Testis (tissue), 2 donors: ENCODE measurements at regions not wholly inside any gene's neighbourhood (a gene's known extent, or its start where the extent isn't known, plus 50 kb on each side); places are given as distances from the start of the nearest gene placed in this dataset.

Experiments used
- DNase-seq: peaks from one replicate; pipeline ENCODE4 v3.0.0-alpha.2; 2019
- H3K27ac ChIP-seq, 2 donors: fragments of 200-600 bp; sonication (generic); one replicate each; pipeline ENCODE4 v1.5.1; 2019
- H3K27me3 ChIP-seq: fragments of 200-600 bp; sonication (generic); one replicate; pipeline ENCODE4 v1.5.1; 2019
- H3K36me3 ChIP-seq: fragments of 200-600 bp; sonication (generic); one replicate; pipeline ENCODE4 v1.5.1; 2017; ENCODE audit warnings: low read depth; ENCODE audit errors: missing control alignments
- H3K4me1 ChIP-seq: fragments of 200-600 bp; sonication (generic); one replicate; pipeline ENCODE4 v1.5.1; 2019
- H3K4me3 ChIP-seq, 2 donors: fragments of 200-600 bp; sonication (generic); one replicate each; pipeline ENCODE4 v1.5.1; 2017 to 2019
- H3K9me3 ChIP-seq: fragments of 200-600 bp; sonication (generic); one replicate; pipeline ENCODE4 v1.5.1; 2017
- CTCF ChIP-seq, 3 experiments: fragments of 450-650 bp in 2 of 3; fragments of 200-600 bp in 1 of 3; sonication (generic) in 1 of 3; IDR thresholded peaks; one replicate each; pipeline ENCODE4 v1.5.1; 2016 to 2019; ENCODE audit warnings: antibody characterized with exemption in 3 of 3, mild to moderate bottlenecking in 2 of 3, moderate library complexity in 1 of 3
- POLR2A ChIP-seq: fragments of 450-650 bp; IDR thresholded peaks from one replicate; pipeline ENCODE4 v1.6.1; 2017; ENCODE audit warnings: antibody characterized with exemption, mild to moderate bottlenecking, moderate library complexity
- WGBS, 2 donors: methylation state at CpG; one replicate each; pipeline ENCODE4 v1.1.5; 2018; 5-methylcytosine and 5-hydroxymethylcytosine counted together
- intact Hi-C: fragments of 100-400 bp; cut with DNase I; formaldehyde crosslinking; loops from one replicate; pipeline ENCODE4 v1.15.1; 2023; ENCODE audit warnings: low total_unique reads

GRCh38 chr5:171666815-171667214 is 118.8 kb upstream of the SMIM23 start:
- intact Hi-C loops = no loop called here
- no peak overlapping the region for H3K27ac ChIP-seq
- WGBS, 2 donors = 83 to 90% methylated on average over 10 of the region's 10 CpGs
- no peaks in the 10 kb centered on the region for H3K27me3 ChIP-seq
- H3K9me3 ChIP-seq = no peaks in the 10 kb centered on the region
- DNase-seq = no peak
- no peaks in the 10 kb centered on the region for H3K36me3 ChIP-seq
- no peaks in the 10 kb centered on the region for H3K4me1 ChIP-seq
- H3K4me3 ChIP-seq = no peak overlapping the region
- no peak for TF ChIP-seq CTCF (IDR thresholded peaks at IDR 0.05)
- TF ChIP-seq POLR2A = no peak

DNA sequence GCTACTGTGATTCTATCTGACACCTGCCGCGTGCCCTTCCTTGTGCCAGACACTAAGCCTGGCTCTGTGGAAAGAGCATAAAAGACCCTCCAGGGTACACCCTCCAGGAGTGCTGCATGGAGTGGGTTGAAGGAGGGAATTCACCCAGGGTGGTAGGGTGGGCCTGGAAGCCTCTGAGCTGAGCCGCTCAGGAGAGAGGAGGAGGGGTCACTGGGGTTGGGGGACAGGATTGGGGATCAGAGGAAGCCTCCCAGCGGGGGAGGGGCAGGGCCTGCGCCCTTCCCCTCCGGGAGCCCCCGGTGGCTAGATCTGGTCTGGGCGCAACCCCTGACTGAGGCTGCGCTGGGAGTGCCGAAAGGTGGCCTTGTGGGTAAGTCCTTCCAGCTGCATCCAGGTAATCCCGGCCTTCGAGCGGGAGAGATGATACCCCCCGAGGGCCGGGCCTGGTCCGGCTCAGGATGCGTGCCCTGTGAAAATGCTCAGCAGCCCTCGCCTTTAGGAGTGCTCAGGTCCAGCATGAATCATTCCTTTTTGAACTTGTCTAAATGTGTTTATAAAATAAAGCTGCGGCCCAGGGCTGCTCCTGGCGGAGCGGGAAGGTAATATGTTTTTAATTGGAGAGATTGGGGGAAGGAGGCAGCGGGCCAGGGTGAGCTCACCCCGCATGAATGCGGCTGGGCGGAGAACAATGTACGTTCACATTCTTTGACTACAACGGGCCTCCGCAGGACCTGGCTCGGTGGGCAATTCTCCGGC is 118.1 kb upstream of the SMIM23 start:
- Histone ChIP-seq H3K36me3 (no peaks in the 10 kb centered on the region), H3K27ac (no peak overlapping the region), H3K4me1 (no peaks in the 10 kb centered on the region), H3K9me3 (no peaks in the 10 kb centered on the region), H3K4me3 (peak overlapping the region; percentile 22 to 36), H3K27me3 (no peaks in the 10 kb centered on the region)
- 38 to 49% methylated on average over 26 to 29 of the region's 30 CpGs for WGBS, 2 donors
- TF ChIP-seq POLR2A = no peak
- no peak for TF ChIP-seq CTCF (IDR thresholded peaks at IDR 0.05)
- intact Hi-C loops = no loop called here
- peak; percentile 23 for DNase-seq

DNA sequence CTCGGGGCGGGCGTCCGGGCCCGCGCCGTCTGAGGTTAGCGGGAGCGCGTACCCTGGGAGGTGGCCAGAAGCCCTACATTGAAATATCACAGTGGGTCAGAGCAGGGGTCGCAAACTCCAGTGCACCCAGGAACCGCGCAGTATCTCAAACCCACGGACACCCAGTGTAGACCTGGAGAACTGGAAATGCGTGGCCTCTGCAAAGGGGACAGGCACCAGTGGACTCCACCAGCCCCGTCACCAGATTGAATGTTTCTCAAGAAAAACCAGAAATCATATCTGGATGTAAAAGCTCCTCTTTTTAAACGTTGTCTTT is 117.6 kb upstream of the SMIM23 start:
- H3K4me1 ChIP-seq = no peaks in the 10 kb centered on the region
- no peaks in the 10 kb centered on the region for H3K27me3 ChIP-seq
- H3K27ac ChIP-seq = no peak overlapping the region
- intact Hi-C loops = no loop called here
- no peaks in the 10 kb centered on the region for H3K9me3 ChIP-seq
- peak overlapping the region; percentile 22 to 36 for H3K4me3 ChIP-seq
- 48 to 52% methylated on average over 12 to 17 of the region's 17 CpGs for WGBS, 2 donors
- TF ChIP-seq POLR2A = no peak
- TF ChIP-seq CTCF (IDR thresholded peaks at IDR 0.05) = no peak
- no peaks in the 10 kb centered on the region for H3K36me3 ChIP-seq
- no peak for DNase-seq

DNA sequence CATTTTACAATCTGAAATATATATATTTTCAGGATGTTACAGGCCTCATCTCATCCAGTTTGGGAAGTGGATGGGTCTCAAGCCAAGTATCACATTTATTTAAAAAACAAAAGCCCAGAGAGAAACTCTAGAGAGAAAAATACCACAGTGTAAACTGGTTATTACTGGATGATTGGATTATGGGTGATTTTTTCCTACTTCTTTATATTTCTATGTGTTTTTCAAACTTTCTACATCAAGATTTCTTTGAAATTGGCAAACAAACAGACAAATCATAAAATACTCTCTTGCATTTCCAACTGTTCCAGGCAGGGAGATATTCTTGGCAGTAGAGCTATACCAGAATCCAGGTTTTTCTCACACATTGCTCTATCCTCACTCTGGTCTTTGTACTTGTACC is 116.0 kb upstream of the SMIM23 start:
- intact Hi-C loops = no loop called here

More for the DNA sequence above, 116.0 kb upstream of the SMIM23 start:
- no peak overlapping the region for H3K4me3 ChIP-seq
- H3K36me3 ChIP-seq = no peaks in the 10 kb centered on the region
- H3K27me3 ChIP-seq = no peaks in the 10 kb centered on the region
- H3K9me3 ChIP-seq = no peaks in the 10 kb centered on the region
- H3K27ac ChIP-seq = no peak overlapping the region
- no peak for DNase-seq
- H3K4me1 ChIP-seq = no peaks in the 10 kb centered on the region
- TF ChIP-seq POLR2A = no peak
- no peak for TF ChIP-seq CTCF (IDR thresholded peaks at IDR 0.05)
